Transverse colon (tissue), 4 donors: ENCODE measurements at regions not wholly inside any gene's neighbourhood (a gene's known extent, or its start where the extent isn't known, plus 50 kb on each side); places are given as distances from the start of the nearest gene placed in this dataset.
A peak's percentile ranks its signal among the peaks of the same experiment; 100 is the strongest.

Experiments
- DNase-seq: peaks from one replicate; pipeline ENCODE4 v3.0.0-alpha.2; 2019
- H3K27ac ChIP-seq, 4 donors: fragments of 200-600 bp; sonication (generic); 2 replicates each; pipeline ENCODE4 v1.5.1; 2016 to 2018; ENCODE audit warnings: inconsistent platforms in 4 of 4
- H3K27me3 ChIP-seq: fragments of 200-600 bp; sonication (generic); 2 replicates; pipeline ENCODE4 v1.5.1; 2017; ENCODE audit warnings: inconsistent platforms
- H3K36me3 ChIP-seq, 4 donors: fragments of 200-600 bp; sonication (generic); 2 replicates each; pipeline ENCODE4 v1.5.1; 2017 to 2019; ENCODE audit warnings: inconsistent platforms in 4 of 4
- H3K4me1 ChIP-seq, 4 donors: fragments of 200-600 bp; sonication (generic); 2 replicates each; pipeline ENCODE4 v1.5.1; 2017 to 2020; ENCODE audit warnings: inconsistent platforms in 4 of 4
- H3K4me3 ChIP-seq, 4 donors: fragments of 200-600 bp; sonication (generic); 1 replicate in 1 of 4; 2 replicates in 3 of 4; pipeline versions ENCODE4 v1.5.1 to v1.6.1; 2017 to 2019; ENCODE audit warnings: inconsistent platforms in 4 of 4
- H3K9me3 ChIP-seq, 2 donors: fragments of 200-600 bp; sonication (generic); 2 replicates each; pipeline ENCODE4 v1.5.1; 2017 to 2019; ENCODE audit warnings: inconsistent platforms in 2 of 2
- CTCF ChIP-seq, 5 experiments: fragments of 200-600 bp in 3 of 5; fragments of 450-650 bp in 2 of 5; sonication (generic) in 3 of 5; IDR thresholded peaks; 1 replicate in 2 of 5; 2 replicates in 3 of 5; pipeline ENCODE4 v1.5.1; 2016 to 2017; ENCODE audit warnings: antibody characterized with exemption in 5 of 5, inconsistent platforms in 3 of 5, mild to moderate bottlenecking in 2 of 5, moderate library complexity in 1 of 5
- EP300 ChIP-seq: sonication (generic); formaldehyde crosslinking; IDR thresholded peaks from one replicate; pipeline ENCODE4 v1.6.1; 2017; ENCODE audit warnings: antibody characterized with exemption, low read depth
- POLR2A ChIP-seq: fragments of 450-650 bp; IDR thresholded peaks from one replicate; pipeline ENCODE4 v1.6.1; 2016; ENCODE audit warnings: antibody characterized with exemption, mild to moderate bottlenecking, moderate library complexity
- POLR2AphosphoS5 ChIP-seq, 3 donors: sonication (generic); formaldehyde crosslinking; IDR thresholded peaks; one replicate each; pipeline ENCODE4 v1.6.1; 2016; ENCODE audit warnings: antibody characterized with exemption in 3 of 3
- WGBS, 2 donors: methylation state at CpG; one replicate each; pipeline ENCODE4 v1.1.5; 2018; ENCODE audit warnings: low coverage in 1 of 2; 5-methylcytosine and 5-hydroxymethylcytosine counted together
- in situ Hi-C, 4 donors: fragments of 200-750 bp; cut with MboI; loops; one replicate each; pipeline versions ENCODE4 v1.15.0 to v1.15.1; 2017; ENCODE audit warnings: low sequenced_read_pairs in 3 of 4, low pct_ligation_motif_present in 1 of 4, low pct_unique_long_range_greater_than_20kb in 1 of 4
- intact Hi-C: fragments of 100-400 bp; cut with DNase I; formaldehyde crosslinking; loops from one replicate; pipeline ENCODE4 v1.15.1; 2023; ENCODE audit warnings: low total_unique reads

DNA sequence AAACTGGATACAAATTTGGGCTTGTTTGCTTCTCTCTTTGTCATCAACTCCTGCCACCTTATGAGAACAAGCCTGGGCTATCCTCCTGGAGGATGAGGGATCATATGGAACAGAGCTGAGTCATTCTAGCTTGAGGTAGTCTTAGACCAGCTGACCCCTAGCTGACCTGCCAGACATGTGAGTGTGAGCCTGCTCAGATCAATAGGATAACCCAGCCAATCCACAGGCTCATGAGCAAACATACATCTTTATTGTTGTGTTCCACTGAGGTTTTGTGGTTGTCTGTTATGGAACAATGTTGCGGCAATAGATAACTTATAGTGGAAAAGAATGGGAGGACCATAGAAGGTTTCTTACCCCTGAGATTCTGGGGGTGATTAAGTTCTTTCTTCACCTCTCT, 54.5 kb upstream of the FAM180A start:
- no peak for TF ChIP-seq POLR2AphosphoS5 (IDR thresholded peaks at IDR 0.05)
- no peak for TF ChIP-seq POLR2A
- no peak for TF ChIP-seq EP300
- TF ChIP-seq CTCF (IDR thresholded peaks at IDR 0.05): no peak
- no peak for DNase-seq
- Histone ChIP-seq H3K27ac (no peak overlapping the region), H3K4me1 (peaks cover 0 to 7% (median 0%) of the 10 kb centered on the region in 4 donors), H3K27me3 (no peaks in the 10 kb centered on the region), H3K4me3 (no peak overlapping the region), H3K9me3 (no peaks in the 10 kb centered on the region), H3K36me3 (no peaks in the 10 kb centered on the region)
- WGBS, 2 donors: 74 to 100% methylated on average over 1 of the region's 1 CpG
- intact Hi-C loops: no loop called here
- in situ Hi-C loops: loop anchor here (5.0 to 10.0 kb wide), 2 partner anchors 202 to 204 kb away; no protein-coding TSS in a partner anchor

GRCh38 chr7:135802697-135803096, 54.1 kb upstream of the FAM180A start:
- in situ Hi-C loops: loop anchor here (5.0 to 10.0 kb wide), 2 partner anchors 202 to 205 kb away; no protein-coding TSS in a partner anchor

GRCh38 chr7:135801877-135802276, 53.3 kb upstream of the FAM180A start:
- Histone ChIP-seq H3K4me3 (no peak overlapping the region), H3K4me1 (peaks cover 0 to 7% (median 0%) of the 10 kb centered on the region in 4 donors), H3K36me3 (no peaks in the 10 kb centered on the region), H3K27me3 (no peaks in the 10 kb centered on the region), H3K27ac (no peak overlapping the region), H3K9me3 (no peaks in the 10 kb centered on the region)
- 79% methylated on average over 6 of the region's 6 CpGs; no CpG with 5 or more reads in 1 of the 2 donors for WGBS, 2 donors
- in situ Hi-C loops (loop anchor here (5.0 to 10.0 kb wide), 2 partner anchors 203 to 205 kb away; no protein-coding TSS in a partner anchor), intact Hi-C loops (loop anchor here (2.0 kb wide), 1 partner anchor 207 kb away; no protein-coding TSS in a partner anchor)
- DNase-seq: no peak
- TF ChIP-seq EP300: no peak
- no peak for TF ChIP-seq POLR2AphosphoS5 (IDR thresholded peaks at IDR 0.05)
- no peak for TF ChIP-seq CTCF (IDR thresholded peaks at IDR 0.05)
- TF ChIP-seq POLR2A: no peak

More at GRCh38 chr7:135802697-135803096, 54.1 kb upstream of the FAM180A start:
- H3K36me3 ChIP-seq: no peaks in the 10 kb centered on the region
- no peak overlapping the region for H3K27ac ChIP-seq
- no peaks in the 10 kb centered on the region for H3K27me3 ChIP-seq
- no peak for TF ChIP-seq EP300
- no peak for TF ChIP-seq CTCF (IDR thresholded peaks at IDR 0.05)
- TF ChIP-seq POLR2AphosphoS5 (IDR thresholded peaks at IDR 0.05): no peak
- TF ChIP-seq POLR2A: no peak
- H3K9me3 ChIP-seq: no peaks in the 10 kb centered on the region
- intact Hi-C loops: no loop called here
- WGBS, 2 donors: 70 to 89% methylated on average over 1 to 3 of the region's 3 CpGs
- no peak overlapping the region for H3K4me3 ChIP-seq
- no peak for DNase-seq
- H3K4me1 ChIP-seq: peaks cover 0 to 7% (median 0%) of the 10 kb centered on the region in 4 donors

GRCh38 chr7:135801045-135801693, 52.6 kb upstream of the FAM180A start:
- H3K4me1 ChIP-seq: peaks cover 0 to 12% (median 0%) of the 10 kb centered on the region in 4 donors
- H3K9me3 ChIP-seq: no peaks in the 10 kb centered on the region
- intact Hi-C loops: loop anchor here (2.0 kb wide), 1 partner anchor 208 kb away; no protein-coding TSS in a partner anchor
- in situ Hi-C loops: loop anchor here (5.0 to 10.0 kb wide), 2 partner anchors 204 to 206 kb away; no protein-coding TSS in a partner anchor
- no peak for DNase-seq
- no peak for TF ChIP-seq POLR2AphosphoS5 (IDR thresholded peaks at IDR 0.05)
- TF ChIP-seq EP300: no peak
- TF ChIP-seq POLR2A: no peak
- peak; percentile 73 to 81 (median 76) for TF ChIP-seq CTCF (IDR thresholded peaks at IDR 0.05)
- H3K27ac ChIP-seq: no peak overlapping the region
- WGBS, 2 donors: 32 to 45% methylated on average over 8 to 16 of the region's 16 CpGs
- H3K36me3 ChIP-seq: no peaks in the 10 kb centered on the region
- H3K27me3 ChIP-seq: no peaks in the 10 kb centered on the region
- H3K4me3 ChIP-seq: no peak overlapping the region
